ENCODE measurements at regions not wholly inside any gene's neighbourhood (a gene's known extent, or its start where the extent isn't known, plus 50 kb on each side); places are given as distances from the start of the nearest gene placed in this dataset.

DNA sequence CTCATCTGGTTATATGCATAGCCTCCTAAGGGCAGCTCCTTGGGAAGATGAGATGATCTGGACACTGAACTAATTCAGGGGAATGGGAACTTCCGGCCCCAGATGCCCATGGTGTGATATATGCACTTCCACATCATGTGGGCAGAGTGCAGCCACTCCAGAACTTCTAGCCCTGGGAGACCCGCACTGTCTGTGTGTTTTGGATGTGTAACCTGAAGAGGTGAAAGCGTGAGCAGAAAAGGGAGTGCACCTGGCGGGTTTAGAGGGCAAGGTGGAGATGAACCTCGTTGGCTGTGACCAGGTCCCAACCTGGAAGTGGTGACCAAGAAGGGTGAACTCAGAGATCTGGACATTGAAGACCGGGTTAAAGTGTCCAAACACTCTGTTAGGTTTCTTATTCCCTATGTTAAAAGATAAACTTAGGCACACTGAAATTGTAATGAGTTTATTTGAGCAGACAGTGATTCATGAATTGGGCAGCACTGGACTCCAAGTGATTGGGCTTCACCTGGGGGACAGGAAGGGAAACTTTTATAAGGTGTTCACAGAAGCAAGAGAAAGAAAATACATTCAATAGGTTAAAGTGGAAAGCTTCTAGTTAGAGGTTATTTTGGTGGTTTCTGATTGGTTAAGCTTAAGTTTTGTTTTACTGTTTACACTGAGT lies 296.2 kb upstream of the SKOR2 start:
- Histone ChIP-seq H3K27me3 (no peaks in the 10 kb centered on the region), H3K9me3 (no peaks in the 10 kb centered on the region), H3K27ac (no peak overlapping the region), H3K36me3 (no peaks in the 10 kb centered on the region), H3K4me1 (no peaks in the 10 kb centered on the region), H3K4me3 (no peak overlapping the region)
- peak in 1 of 2 donors; percentile 77 for DNase-seq (ENCODE audit: extremely low spot score in 2 of 2)
- no peak for TF ChIP-seq POLR2A (IDR thresholded peaks at IDR 0.05)
- TF ChIP-seq, protein P1, sequence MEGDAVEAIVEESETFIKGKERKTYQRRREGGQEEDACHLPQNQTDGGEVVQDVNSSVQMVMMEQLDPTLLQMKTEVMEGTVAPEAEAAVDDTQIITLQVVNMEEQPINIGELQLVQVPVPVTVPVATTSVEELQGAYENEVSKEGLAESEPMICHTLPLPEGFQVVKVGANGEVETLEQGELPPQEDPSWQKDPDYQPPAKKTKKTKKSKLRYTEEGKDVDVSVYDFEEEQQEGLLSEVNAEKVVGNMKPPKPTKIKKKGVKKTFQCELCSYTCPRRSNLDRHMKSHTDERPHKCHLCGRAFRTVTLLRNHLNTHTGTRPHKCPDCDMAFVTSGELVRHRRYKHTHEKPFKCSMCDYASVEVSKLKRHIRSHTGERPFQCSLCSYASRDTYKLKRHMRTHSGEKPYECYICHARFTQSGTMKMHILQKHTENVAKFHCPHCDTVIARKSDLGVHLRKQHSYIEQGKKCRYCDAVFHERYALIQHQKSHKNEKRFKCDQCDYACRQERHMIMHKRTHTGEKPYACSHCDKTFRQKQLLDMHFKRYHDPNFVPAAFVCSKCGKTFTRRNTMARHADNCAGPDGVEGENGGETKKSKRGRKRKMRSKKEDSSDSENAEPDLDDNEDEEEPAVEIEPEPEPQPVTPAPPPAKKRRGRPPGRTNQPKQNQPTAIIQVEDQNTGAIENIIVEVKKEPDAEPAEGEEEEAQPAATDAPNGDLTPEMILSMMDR (IDR thresholded peaks at IDR 0.05), result no peak
- TF ChIP-seq POLR2AphosphoS5 (IDR thresholded peaks at IDR 0.05; ENCODE audit: insufficient read depth in 1 of 2, low read depth in 1 of 2), result no peak
- intact Hi-C loops (cut with DNase I), result no loop called here

DNA sequence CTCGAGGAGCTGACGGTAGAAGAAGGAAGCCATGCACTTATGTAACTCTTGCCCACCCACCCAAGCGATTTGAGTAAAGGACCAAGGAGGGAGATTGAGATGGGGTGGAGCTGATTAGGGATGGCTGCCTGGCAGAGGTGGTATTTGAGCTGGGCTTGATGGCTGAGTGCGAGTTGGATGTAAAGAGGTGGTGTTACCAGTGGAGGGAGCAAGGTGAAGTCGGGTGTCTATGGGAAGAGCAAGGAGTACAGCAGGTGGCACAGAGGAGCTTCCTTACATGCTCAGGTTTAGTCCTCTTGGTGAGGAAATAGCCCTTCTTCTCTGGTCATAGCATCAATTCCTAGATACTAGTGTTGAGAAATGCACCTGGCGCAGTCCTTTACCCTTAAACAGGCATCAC lies 294.2 kb upstream of the SKOR2 start:
- no peak for TF ChIP-seq POLR2AphosphoS5 (IDR thresholded peaks at IDR 0.05; ENCODE audit: insufficient read depth in 1 of 2, low read depth in 1 of 2)
- TF ChIP-seq, protein P1 (IDR thresholded peaks at IDR 0.05), result peak in 1 of 3 experiments; percentile 14
- H3K27ac ChIP-seq, result no peak overlapping the region
- no peaks in the 10 kb centered on the region for H3K9me3 ChIP-seq
- intact Hi-C loops (cut with DNase I), result no loop called here
- peak in 1 of 2 donors; percentile 70 for DNase-seq (ENCODE audit: extremely low spot score in 2 of 2)
- H3K27me3 ChIP-seq, result no peaks in the 10 kb centered on the region
- H3K4me3 ChIP-seq, result no peak overlapping the region
- H3K36me3 ChIP-seq, result no peaks in the 10 kb centered on the region
- H3K4me1 ChIP-seq, result no peaks in the 10 kb centered on the region

DNA sequence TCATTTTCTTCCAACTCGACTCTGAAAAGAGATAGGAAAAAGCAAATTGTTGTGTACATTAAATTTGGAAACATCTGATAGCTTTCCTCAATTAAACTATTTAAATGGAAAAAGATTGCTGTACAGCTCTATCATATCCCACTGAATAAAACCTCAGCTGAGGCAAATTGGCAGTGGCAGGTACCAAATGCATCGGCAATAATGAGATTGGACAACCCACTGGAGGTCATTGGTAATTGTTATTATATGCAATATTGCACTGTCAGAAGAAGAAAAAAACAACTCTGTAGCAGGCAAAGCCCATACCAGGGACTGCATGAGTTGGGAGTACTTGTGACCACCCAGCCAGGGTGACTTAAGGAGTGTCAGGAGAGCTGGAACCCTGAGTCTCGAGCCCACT lies 291.6 kb upstream of the SKOR2 start:
- TF ChIP-seq POLR2A (IDR thresholded peaks at IDR 0.05), result no peak
- TF ChIP-seq, protein P1 (IDR thresholded peaks at IDR 0.05), result no peak
- TF ChIP-seq POLR2AphosphoS5 (IDR thresholded peaks at IDR 0.05; ENCODE audit: insufficient read depth in 1 of 2, low read depth in 1 of 2), result no peak
- Histone ChIP-seq H3K9me3 (no peaks in the 10 kb centered on the region), H3K27ac (no peak overlapping the region), H3K36me3 (no peaks in the 10 kb centered on the region), H3K4me1 (no peaks in the 10 kb centered on the region), H3K27me3 (no peaks in the 10 kb centered on the region), H3K4me3 (no peak overlapping the region)
- DNase-seq (ENCODE audit: extremely low spot score in 2 of 2), result no peak
- intact Hi-C loops (cut with DNase I), result no loop called here

DNA sequence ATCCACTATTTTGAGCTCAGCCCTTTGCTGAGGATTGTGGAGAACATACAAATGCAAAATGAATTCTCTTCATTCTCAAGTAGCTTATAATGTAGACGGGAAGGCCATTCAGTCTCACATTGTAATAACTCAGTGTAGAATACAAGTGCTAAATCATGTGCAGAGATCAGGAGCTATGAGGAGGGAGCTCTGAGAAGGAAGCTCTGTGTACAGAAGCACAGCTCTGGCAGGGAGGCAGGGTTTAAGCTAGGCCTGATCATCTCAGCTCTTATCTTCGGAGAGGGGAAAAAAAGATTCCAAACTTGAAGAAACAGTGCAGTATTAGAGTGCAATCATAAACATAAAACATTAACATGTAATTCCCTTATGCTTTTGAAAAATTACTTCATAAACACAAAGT lies 291.1 kb upstream of the SKOR2 start:
- Histone ChIP-seq H3K4me1 (no peaks in the 10 kb centered on the region), H3K36me3 (no peaks in the 10 kb centered on the region), H3K27ac (no peak overlapping the region), H3K27me3 (no peaks in the 10 kb centered on the region), H3K9me3 (no peaks in the 10 kb centered on the region), H3K4me3 (no peak overlapping the region)
- no peak for TF ChIP-seq POLR2A (IDR thresholded peaks at IDR 0.05)
- no peak for TF ChIP-seq POLR2AphosphoS5 (IDR thresholded peaks at IDR 0.05; ENCODE audit: insufficient read depth in 1 of 2, low read depth in 1 of 2)
- TF ChIP-seq, protein P1 (IDR thresholded peaks at IDR 0.05), result no peak
- intact Hi-C loops (cut with DNase I), result no loop called here
- no peak for DNase-seq (ENCODE audit: extremely low spot score in 2 of 2)

DNA sequence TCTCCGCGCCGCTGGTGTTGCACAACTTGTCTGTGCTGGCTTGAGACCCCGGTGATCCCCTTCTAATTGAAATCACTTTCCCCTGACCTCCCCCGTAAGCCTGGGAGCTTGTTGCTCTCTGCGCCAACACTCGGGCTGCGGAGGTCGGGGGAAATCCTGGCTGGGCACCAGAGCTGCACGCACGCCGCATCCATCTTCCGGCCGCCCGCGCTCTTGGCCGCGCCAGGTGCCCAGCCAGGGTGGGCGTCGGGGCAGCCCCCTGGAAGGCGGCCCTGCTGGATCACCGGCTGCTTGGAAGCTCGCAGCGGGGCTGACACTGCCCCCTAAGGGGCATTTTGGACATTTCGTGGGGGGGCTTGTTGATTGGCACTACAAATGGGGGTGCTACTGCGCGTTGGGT lies 280.3 kb upstream of the SKOR2 start:
- no peak for DNase-seq (ENCODE audit: extremely low spot score in 2 of 2)
- Histone ChIP-seq H3K4me1 (no peaks in the 10 kb centered on the region), H3K27ac (no peak overlapping the region), H3K9me3 (no peaks in the 10 kb centered on the region), H3K4me3 (no peak overlapping the region), H3K27me3 (no peaks in the 10 kb centered on the region), H3K36me3 (no peaks in the 10 kb centered on the region)
- TF ChIP-seq, protein P1 (IDR thresholded peaks at IDR 0.05), result no peak
- TF ChIP-seq POLR2A (IDR thresholded peaks at IDR 0.05), result no peak
- no peak for TF ChIP-seq POLR2AphosphoS5 (IDR thresholded peaks at IDR 0.05; ENCODE audit: insufficient read depth in 1 of 2, low read depth in 1 of 2)
- intact Hi-C loops (cut with DNase I), result no loop called here

All from vagina (tissue), 2 donors.